RWPE1 (cell line): ENCODE measurements at regions not wholly inside any gene's neighbourhood (a gene's known extent, or its start where the extent isn't known, plus 50 kb on each side); places are given as distances from the start of the nearest gene placed in this dataset.

Experiments
- CTCF ChIA-PET: fragments of 350-600 bp; sonication (Branson Sonifier 250); formaldehyde crosslinking; extraction: SDS; loops from one replicate; lab custom pipeline; 2021; lab: Yijun Ruan, JAX
- POLR2A ChIA-PET: fragments of 400-600 bp; formaldehyde crosslinking; extraction: SDS; loops from one replicate; lab custom pipeline; 2020; ENCODE audit warnings: antibody characterized with exemption; ENCODE audit not compliant: low non-redundant PET; lab: Yijun Ruan, JAX
- DNase-seq: peaks from one replicate; pipeline ENCODE4 v3.0.0; 2012; ENCODE audit warnings: low spot score
- H3K27ac ChIP-seq: fragments of 450-650 bp; 2 replicates; pipeline ENCODE4 v1.5.1; 2017
- TF ChIP-seq, protein P1 (sequence below): fragments of 450-650 bp; conservative IDR thresholded peaks from 2 replicates; pipeline ENCODE4 v1.5.1; 2017; ENCODE audit warnings: low read depth, mild to moderate bottlenecking

DNA sequence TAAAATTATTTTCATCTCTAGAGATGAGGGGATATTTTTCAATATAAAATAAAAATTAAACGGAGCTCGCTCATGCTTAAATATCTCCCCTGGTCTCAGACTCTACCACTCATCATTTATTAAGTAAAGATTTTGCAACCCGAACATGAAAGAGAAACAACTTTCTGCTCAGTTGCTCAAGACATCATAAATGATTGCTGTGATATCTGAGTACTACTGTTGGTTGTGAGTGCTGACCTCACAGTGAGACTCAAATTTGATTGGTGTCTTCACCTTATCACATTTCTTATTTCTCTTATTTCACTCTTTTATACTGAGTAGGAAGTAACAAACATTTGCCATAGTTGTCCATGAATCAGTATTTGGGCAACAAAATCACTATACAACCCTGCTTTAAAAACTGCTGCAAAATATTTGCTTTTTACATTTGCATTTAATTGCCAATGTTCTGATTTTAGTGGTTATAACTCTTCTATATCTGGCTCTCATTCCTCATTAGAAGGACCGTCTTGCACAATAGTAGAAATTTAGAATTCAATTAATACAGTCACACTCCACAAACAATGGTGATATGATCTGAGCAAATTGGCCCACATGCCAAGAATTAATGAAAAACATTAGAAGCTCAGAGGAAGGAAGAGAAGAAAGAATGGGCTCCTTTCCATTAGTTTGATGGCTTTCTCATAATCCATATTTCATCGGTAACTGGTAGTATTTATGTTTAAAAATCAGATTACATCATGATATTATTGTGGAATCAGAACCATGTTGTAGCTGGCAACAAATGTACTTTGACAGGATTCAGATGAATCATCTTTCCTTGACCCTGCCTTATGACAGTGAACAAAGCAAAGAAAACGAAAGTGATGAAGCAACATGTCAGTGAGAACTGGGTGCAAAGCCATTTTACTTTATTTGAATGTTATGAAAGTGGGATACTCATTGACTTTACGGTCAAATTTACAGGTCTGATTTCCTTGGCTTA is 973.6 kb upstream of the TENM4 start:
- POLR2A ChIA-PET = no interaction called here
- DNase-seq = peak; percentile 40

GRCh38 chr11:80412604-80413003 is 971.8 kb upstream of the TENM4 start:
- H3K27ac ChIP-seq = no peak overlapping the region
- POLR2A ChIA-PET = no interaction called here
- DNase-seq = no peak
- TF ChIP-seq, protein P1, sequence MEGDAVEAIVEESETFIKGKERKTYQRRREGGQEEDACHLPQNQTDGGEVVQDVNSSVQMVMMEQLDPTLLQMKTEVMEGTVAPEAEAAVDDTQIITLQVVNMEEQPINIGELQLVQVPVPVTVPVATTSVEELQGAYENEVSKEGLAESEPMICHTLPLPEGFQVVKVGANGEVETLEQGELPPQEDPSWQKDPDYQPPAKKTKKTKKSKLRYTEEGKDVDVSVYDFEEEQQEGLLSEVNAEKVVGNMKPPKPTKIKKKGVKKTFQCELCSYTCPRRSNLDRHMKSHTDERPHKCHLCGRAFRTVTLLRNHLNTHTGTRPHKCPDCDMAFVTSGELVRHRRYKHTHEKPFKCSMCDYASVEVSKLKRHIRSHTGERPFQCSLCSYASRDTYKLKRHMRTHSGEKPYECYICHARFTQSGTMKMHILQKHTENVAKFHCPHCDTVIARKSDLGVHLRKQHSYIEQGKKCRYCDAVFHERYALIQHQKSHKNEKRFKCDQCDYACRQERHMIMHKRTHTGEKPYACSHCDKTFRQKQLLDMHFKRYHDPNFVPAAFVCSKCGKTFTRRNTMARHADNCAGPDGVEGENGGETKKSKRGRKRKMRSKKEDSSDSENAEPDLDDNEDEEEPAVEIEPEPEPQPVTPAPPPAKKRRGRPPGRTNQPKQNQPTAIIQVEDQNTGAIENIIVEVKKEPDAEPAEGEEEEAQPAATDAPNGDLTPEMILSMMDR = no peak
- CTCF ChIA-PET = interaction anchor here (0.7 kb wide), 1 partner anchor 302 kb away, joined by 3 read pairs; no protein-coding TSS in a partner anchor

More for the DNA sequence above, 973.6 kb upstream of the TENM4 start:
- no peak overlapping the region for H3K27ac ChIP-seq
- TF ChIP-seq, protein P1 = no peak
- CTCF ChIA-PET = interaction anchor here (0.6 kb wide), 2 partner anchors 89 to 104 kb away, joined by 3 read pairs; no protein-coding TSS in a partner anchor

GRCh38 chr11:80393210-80393609 is 952.4 kb upstream of the TENM4 start:
- POLR2A ChIA-PET = no interaction called here
- H3K27ac ChIP-seq = no peak overlapping the region
- TF ChIP-seq, protein P1 = no peak
- DNase-seq = no peak
- CTCF ChIA-PET = no interaction called here

DNA sequence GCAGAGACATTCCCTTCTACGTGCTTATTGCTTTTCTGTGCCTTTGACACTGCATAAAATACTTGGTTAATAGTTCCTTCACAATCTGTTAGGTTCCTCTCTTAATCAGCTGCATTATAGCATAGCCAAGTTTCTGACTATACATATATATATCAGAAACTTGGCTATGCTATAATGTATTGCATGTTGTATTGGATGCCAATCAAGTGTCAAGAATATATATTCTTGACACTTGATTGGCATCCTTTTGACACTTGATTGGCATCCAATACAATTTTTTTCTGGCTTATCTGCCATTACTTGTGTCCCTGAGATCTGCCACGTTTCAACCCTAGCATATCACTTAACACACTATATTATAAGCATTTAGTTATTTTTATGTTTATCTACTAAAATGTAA is 949.7 kb upstream of the TENM4 start:
- CTCF ChIA-PET = interaction anchor here (0.6 kb wide), 1 partner anchor 9 kb away, joined by 5 read pairs; no protein-coding TSS in a partner anchor
- TF ChIP-seq, protein P1 = no peak
- POLR2A ChIA-PET = no interaction called here

DNA sequence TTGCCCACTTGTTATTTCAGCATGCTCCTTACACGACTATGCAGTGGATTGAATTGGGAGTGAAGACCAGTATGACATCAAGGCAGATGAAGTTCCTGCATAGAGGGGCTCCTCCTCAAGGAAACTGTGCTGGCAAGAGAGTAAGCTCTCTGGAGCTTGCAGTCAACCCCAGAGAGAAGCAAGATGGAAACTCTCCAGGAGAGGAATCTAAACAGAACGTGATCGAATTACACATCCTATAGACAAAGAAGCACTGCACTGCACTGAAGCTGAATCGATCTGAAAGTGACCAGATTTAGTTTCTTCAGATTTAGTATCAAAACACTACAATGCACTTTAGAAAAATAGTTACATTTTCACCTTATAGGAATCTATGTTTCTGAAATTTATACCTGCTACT is 947.7 kb upstream of the TENM4 start:
- TF ChIP-seq, protein P1 = no peak
- ChIA-PET CTCF (no interaction called here), POLR2A (no interaction called here)
- no peak for DNase-seq
- H3K27ac ChIP-seq = no peak overlapping the region

More for the DNA sequence above, 949.7 kb upstream of the TENM4 start:
- DNase-seq = no peak
- no peak overlapping the region for H3K27ac ChIP-seq

DNA sequence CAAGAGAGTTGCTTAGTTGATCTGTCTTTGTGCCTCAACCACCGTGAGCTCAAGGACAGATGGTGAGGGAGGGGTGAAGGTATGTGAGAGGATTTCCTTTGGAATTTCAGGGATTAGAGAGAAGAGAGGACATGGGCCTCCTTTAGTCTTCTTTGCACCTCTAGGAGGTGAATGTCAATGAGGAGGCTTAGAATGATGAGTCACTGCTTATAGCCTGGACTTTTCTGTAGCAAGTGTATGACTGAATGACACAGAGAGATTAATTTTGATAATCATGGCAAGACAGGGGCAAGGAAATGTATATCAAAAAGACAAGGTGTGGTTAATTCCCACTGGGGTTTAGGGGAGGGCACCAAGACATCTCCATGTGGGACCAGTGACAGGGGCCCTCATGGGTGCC is 947.3 kb upstream of the TENM4 start:
- POLR2A ChIA-PET = no interaction called here
- CTCF ChIA-PET = no interaction called here
- TF ChIP-seq, protein P1 = no peak
- no peak overlapping the region for H3K27ac ChIP-seq
- DNase-seq = no peak
